SK-N-SH treated with all-trans-retinoic acid at 6 μM for 48 hours (cell line): ENCODE measurements at regions not wholly inside any gene's neighbourhood (a gene's known extent, or its start where the extent isn't known, plus 50 kb on each side); places are given as distances from the start of the nearest gene placed in this dataset.

Experiments
- ATAC-seq: fragments of 200-7000 bp; cut with Tn5 transposase; 3 replicates; pipeline ENCODE4 v1.9.1; 2020; ENCODE audit warnings: mild to moderate bottlenecking, moderate library complexity
- ARNTL ChIP-seq: fragments of 450-650 bp; formaldehyde crosslinking; IDR thresholded peaks from 2 replicates; pipeline ENCODE4 v1.5.0; 2020; ENCODE audit warnings: low read depth, mild to moderate bottlenecking, moderate library complexity, borderline replicate concordance
- BACH2 ChIP-seq: fragments of 250-450 bp; sonication (Bioruptor Pico); IDR thresholded peaks from 2 replicates; pipeline ENCODE4 v1.9.0; 2021; ENCODE audit warnings: mild to moderate bottlenecking, borderline replicate concordance
- CSDC2 ChIP-seq: fragments of 250-450 bp; sonication (Bioruptor Pico); IDR thresholded peaks from 2 replicates; pipeline ENCODE4 v1.5.0; 2020; ENCODE audit warnings: mild to moderate bottlenecking, moderate library complexity
- ESRRG ChIP-seq: fragments of 250-450 bp; sonication (Bioruptor Pico); IDR thresholded peaks from 2 replicates; pipeline ENCODE4 v1.6.1; 2021; ENCODE audit warnings: mild to moderate bottlenecking
- GLIS3 ChIP-seq: fragments of 250-450 bp; sonication (Bioruptor Pico); IDR thresholded peaks from 2 replicates; pipeline ENCODE4 v1.5.0; 2020; ENCODE audit warnings: mild to moderate bottlenecking, moderate library complexity
- OSR1 ChIP-seq: fragments of 250-450 bp; sonication (Bioruptor Pico); IDR thresholded peaks from 2 replicates; pipeline ENCODE4 v1.8.0; 2022; ENCODE audit warnings: moderate library complexity, mild to moderate bottlenecking, inconsistent platforms
- PPARA ChIP-seq: fragments of 250-450 bp; sonication (Bioruptor Pico); IDR thresholded peaks from 2 replicates; pipeline ENCODE4 v1.5.0; 2020; ENCODE audit warnings: mild to moderate bottlenecking, borderline replicate concordance
- SNAI2 ChIP-seq: fragments of 250-450 bp; sonication (Bioruptor Pico); IDR thresholded peaks from 2 replicates; pipeline ENCODE4 v1.5.0; 2020; ENCODE audit warnings: mild to moderate bottlenecking, moderate library complexity
- TCF4 ChIP-seq: fragments of 250-450 bp; sonication (Bioruptor Pico); IDR thresholded peaks from 2 replicates; pipeline ENCODE4 v1.8.0; 2021; ENCODE audit warnings: mild to moderate bottlenecking, moderate library complexity, borderline replicate concordance
- TOX ChIP-seq: fragments of 250-450 bp; sonication (Bioruptor Pico); IDR thresholded peaks from 2 replicates; pipeline ENCODE4 v1.8.0; 2021; ENCODE audit warnings: mild to moderate bottlenecking, moderate library complexity, borderline replicate concordance
- ZC3H10 ChIP-seq: fragments of 250-450 bp; sonication (Bioruptor Pico); IDR thresholded peaks from 2 replicates; pipeline ENCODE4 v1.5.1; 2021; ENCODE audit warnings: mild to moderate bottlenecking, moderate library complexity
- ZFP30 ChIP-seq: fragments of 450-650 bp; formaldehyde crosslinking; IDR thresholded peaks from 2 replicates; pipeline ENCODE4 v1.5.0; 2022; ENCODE audit warnings: mild to moderate bottlenecking, moderate library complexity
- ZNF565 ChIP-seq: fragments of 450-650 bp; formaldehyde crosslinking; conservative IDR thresholded peaks from 2 replicates; pipeline ENCODE4 v1.5.0; 2020; ENCODE audit warnings: low read depth, mild to moderate bottlenecking, moderate library complexity
- ZNF8 ChIP-seq: fragments of 450-650 bp; formaldehyde crosslinking; IDR thresholded peaks from 2 replicates; pipeline ENCODE4 v1.5.0; 2020; ENCODE audit warnings: mild to moderate bottlenecking, moderate library complexity
- TF ChIP-seq, protein P1 (sequence below): fragments of 250-450 bp; sonication (Bioruptor Pico); IDR thresholded peaks from 2 replicates; pipeline ENCODE4 v1.5.0; 2020; ENCODE audit warnings: mild to moderate bottlenecking, moderate library complexity
- TF ChIP-seq, protein P2 (sequence below): fragments of 250-450 bp; sonication (Bioruptor Pico); IDR thresholded peaks from 2 replicates; pipeline ENCODE4 v1.8.0; 2021; ENCODE audit warnings: low read depth, mild to moderate bottlenecking, moderate library complexity, borderline replicate concordance
- TF ChIP-seq, protein P3 (sequence below): fragments of 250-450 bp; sonication (Bioruptor Pico); IDR thresholded peaks from 2 replicates; pipeline ENCODE4 v1.5.1; 2020; ENCODE audit warnings: low read depth, mild to moderate bottlenecking, moderate library complexity
- TF ChIP-seq, protein P4 (sequence below): fragments of 250-450 bp; sonication (Bioruptor Pico); IDR thresholded peaks from 2 replicates; pipeline ENCODE4 v1.5.1; 2021; ENCODE audit warnings: mild to moderate bottlenecking, moderate library complexity

DNA sequence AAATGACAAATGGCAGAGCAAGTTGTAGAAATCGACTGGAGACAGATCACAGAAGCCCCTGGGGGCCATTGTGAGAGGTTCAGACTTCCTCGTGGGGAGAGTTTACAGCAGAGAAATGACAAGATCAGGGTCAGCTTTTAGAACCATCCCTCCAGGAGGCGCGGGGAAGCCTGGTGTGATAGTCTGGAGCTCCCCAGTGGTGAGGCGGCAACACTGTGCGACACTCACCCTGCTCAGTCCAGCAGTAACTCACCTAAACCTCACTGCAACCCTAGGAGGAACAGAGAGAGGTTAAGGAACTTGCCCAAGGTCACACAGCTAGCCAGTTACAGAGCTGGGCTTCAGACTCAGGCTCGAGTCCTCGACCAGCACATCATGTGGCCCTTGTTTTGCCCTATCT is 123.4 kb upstream of the IRX3 start (continued):
- TF ChIP-seq, protein P1, sequence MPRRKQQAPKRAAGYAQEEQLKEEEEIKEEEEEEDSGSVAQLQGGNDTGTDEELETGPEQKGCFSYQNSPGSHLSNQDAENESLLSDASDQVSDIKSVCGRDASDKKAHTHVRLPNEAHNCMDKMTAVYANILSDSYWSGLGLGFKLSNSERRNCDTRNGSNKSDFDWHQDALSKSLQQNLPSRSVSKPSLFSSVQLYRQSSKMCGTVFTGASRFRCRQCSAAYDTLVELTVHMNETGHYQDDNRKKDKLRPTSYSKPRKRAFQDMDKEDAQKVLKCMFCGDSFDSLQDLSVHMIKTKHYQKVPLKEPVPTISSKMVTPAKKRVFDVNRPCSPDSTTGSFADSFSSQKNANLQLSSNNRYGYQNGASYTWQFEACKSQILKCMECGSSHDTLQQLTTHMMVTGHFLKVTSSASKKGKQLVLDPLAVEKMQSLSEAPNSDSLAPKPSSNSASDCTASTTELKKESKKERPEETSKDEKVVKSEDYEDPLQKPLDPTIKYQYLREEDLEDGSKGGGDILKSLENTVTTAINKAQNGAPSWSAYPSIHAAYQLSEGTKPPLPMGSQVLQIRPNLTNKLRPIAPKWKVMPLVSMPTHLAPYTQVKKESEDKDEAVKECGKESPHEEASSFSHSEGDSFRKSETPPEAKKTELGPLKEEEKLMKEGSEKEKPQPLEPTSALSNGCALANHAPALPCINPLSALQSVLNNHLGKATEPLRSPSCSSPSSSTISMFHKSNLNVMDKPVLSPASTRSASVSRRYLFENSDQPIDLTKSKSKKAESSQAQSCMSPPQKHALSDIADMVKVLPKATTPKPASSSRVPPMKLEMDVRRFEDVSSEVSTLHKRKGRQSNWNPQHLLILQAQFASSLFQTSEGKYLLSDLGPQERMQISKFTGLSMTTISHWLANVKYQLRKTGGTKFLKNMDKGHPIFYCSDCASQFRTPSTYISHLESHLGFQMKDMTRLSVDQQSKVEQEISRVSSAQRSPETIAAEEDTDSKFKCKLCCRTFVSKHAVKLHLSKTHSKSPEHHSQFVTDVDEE (CRISPR knock-in tag) = no peak
- no peak for TF ChIP-seq BACH2 (CRISPR knock-in tag)
- TF ChIP-seq ZFP30 (CRISPR knock-in tag) = no peak
- TF ChIP-seq ARNTL (CRISPR knock-in tag) = no peak
- TF ChIP-seq, protein P2, sequence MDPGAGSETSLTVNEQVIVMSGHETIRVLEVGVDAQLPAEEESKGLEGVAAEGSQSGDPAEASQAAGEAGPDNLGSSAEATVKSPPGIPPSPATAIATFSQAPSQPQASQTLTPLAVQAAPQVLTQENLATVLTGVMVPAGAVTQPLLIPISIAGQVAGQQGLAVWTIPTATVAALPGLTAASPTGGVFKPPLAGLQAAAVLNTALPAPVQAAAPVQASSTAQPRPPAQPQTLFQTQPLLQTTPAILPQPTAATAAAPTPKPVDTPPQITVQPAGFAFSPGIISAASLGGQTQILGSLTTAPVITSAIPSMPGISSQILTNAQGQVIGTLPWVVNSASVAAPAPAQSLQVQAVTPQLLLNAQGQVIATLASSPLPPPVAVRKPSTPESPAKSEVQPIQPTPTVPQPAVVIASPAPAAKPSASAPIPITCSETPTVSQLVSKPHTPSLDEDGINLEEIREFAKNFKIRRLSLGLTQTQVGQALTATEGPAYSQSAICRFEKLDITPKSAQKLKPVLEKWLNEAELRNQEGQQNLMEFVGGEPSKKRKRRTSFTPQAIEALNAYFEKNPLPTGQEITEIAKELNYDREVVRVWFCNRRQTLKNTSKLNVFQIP = no peak
- TF ChIP-seq, all 23 proteins: peak for 0

DNA sequence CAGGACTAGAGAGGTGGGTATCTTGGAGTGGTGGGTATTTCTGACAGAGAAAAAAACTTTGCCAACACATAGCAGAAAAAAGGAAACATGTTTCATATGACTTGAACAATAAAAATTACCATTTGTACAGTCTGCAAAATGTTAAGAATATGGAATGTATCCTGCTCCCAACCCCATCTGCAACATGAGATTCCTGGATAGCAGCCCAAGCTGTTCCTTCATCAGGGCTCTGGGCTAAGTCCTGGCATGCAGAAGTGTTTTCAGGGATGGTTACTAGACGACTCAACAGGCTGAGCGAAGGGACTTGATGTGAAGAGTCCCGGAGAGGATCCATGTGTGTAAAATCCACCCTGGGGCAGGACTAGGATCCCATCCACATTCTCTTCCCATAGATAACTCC is 121.0 kb upstream of the IRX3 start:
- ATAC-seq = peak; percentile 97
- no peak for TF ChIP-seq ESRRG (CRISPR knock-in tag)
- TF ChIP-seq SNAI2 (CRISPR knock-in tag) = no peak
- TF ChIP-seq TCF4 (CRISPR knock-in tag) = no peak

DNA sequence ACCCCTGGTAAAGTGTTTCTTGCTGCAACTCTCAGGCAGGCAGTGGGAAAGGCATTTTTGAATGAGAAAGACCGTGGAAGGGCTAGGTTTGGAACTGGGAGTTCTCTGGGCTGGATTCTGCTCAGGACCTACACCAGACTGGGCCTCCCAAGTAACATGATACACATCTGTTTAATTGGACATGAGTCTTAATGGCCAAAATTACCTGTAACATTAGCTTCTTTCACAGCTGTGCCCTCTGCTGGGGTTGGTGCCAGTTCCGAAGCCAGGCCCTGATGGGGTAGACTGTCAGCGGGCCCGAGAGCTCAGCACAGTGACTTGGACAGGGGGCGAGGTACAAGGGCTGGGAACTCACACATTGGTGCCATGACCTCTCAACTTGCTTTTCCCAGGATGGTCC is 118.9 kb upstream of the IRX3 start:
- no peak for TF ChIP-seq ARNTL (CRISPR knock-in tag)
- no peak for TF ChIP-seq PPARA
- TF ChIP-seq ZNF565 (CRISPR knock-in tag) = no peak
- no peak for TF ChIP-seq CSDC2 (CRISPR knock-in tag)
- TF ChIP-seq ESRRG (CRISPR knock-in tag) = no peak
- no peak for TF ChIP-seq ZC3H10 (CRISPR knock-in tag)
- no peak for TF ChIP-seq TCF4 (CRISPR knock-in tag)
- no peak for ATAC-seq

DNA sequence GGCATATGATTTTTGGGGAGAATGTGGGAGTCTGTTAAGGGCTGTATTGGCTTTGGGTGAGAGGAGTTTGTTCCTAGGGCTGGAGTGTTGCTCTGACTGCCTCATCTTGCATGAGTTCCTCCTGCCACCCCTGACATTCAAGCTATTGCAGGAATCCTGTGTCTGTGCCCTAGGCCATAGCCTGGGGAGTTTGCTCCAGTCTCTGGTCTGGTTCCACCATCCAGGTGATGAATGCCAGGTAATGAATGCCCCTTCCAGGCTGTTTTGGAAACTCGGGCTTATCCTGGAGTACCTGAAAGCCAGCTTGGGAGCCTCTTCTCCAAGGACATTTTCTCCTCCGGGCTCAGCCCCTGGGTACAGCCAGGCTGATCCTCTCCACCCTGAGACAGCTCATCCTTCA is 117.0 kb upstream of the IRX3 start:
- no peak for ATAC-seq
- TF ChIP-seq, protein P1 (CRISPR knock-in tag) = no peak
- TF ChIP-seq OSR1 (CRISPR knock-in tag) = no peak
- no peak for TF ChIP-seq ZNF8 (CRISPR knock-in tag)
- TF ChIP-seq, protein P3, sequence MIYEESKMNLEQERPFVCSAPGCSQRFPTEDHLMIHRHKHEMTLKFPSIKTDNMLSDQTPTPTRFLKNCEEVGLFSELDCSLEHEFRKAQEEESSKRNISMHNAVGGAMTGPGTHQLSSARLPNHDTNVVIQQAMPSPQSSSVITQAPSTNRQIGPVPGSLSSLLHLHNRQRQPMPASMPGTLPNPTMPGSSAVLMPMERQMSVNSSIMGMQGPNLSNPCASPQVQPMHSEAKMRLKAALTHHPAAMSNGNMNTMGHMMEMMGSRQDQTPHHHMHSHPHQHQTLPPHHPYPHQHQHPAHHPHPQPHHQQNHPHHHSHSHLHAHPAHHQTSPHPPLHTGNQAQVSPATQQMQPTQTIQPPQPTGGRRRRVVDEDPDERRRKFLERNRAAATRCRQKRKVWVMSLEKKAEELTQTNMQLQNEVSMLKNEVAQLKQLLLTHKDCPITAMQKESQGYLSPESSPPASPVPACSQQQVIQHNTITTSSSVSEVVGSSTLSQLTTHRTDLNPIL (CRISPR knock-in tag) = no peak
- TF ChIP-seq TOX = no peak
- TF ChIP-seq GLIS3 = no peak
- TF ChIP-seq, protein P4, sequence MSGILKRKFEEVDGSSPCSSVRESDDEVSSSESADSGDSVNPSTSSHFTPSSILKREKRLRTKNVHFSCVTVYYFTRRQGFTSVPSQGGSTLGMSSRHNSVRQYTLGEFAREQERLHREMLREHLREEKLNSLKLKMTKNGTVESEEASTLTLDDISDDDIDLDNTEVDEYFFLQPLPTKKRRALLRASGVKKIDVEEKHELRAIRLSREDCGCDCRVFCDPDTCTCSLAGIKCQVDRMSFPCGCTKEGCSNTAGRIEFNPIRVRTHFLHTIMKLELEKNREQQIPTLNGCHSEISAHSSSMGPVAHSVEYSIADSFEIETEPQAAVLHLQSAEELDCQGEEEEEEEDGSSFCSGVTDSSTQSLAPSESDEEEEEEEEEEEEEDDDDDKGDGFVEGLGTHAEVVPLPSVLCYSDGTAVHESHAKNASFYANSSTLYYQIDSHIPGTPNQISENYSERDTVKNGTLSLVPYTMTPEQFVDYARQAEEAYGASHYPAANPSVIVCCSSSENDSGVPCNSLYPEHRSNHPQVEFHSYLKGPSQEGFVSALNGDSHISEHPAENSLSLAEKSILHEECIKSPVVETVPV (CRISPR knock-in tag) = no peak
